SKM-1 treated with dmso at 0.1 percent for 144 hours (cell line): ENCODE measurements at regions not wholly inside any gene's neighbourhood (a gene's known extent, or its start where the extent isn't known, plus 50 kb on each side); places are given as distances from the start of the nearest gene placed in this dataset.
"Not testable (repeated sequence)": the region's sequence is repeated elsewhere in the genome, so short reads cannot be mapped to it uniquely, and the experiment has no call there.

Experiments
- DNase-seq: peaks from one replicate; lab custom pipeline; 2025; ENCODE audit not compliant: unreplicated experiment; lab: John Stamatoyannopoulos, UW

DNA sequence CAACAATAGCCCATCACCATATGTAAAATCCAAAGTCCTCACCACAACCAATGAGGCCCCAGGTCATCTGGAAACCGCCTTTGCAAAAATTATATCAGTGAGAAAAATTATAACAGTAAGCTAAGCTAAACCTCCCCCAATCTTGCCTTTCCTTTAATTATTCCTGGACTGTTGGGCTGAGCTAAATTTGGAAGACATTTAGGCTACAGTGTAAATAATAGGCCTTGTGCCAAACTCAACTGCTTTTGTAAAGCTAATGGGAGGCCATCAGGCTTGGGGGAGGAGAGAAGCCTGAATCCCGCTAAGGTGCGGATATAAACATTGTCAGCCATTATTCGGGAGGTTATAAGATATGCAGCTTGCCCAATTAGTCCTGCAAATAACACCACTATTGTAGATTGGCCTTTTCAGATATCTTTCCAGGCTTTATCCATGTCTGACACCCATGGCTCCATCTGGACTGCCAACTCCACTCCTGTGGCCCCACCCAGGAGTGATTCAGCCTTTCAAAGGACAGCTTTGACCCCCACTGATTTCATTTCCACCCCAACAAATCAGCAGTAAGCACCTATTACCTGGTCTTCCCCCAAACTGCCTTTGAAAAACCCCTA is 53.0 kb upstream of the CA12 start:
- DNase-seq: no peak

GRCh38 chr15:63435204-63435820 is 53.7 kb upstream of the CA12 start:
- DNase-seq: no peak

GRCh38 chr15:63436341-63436740 is 54.7 kb upstream of the CA12 start:
- DNase-seq: no peak

- DNase-seq: no peak
Observed at GRCh38 chr15:63436872-63437375, 55.3 kb upstream of the CA12 start.

GRCh38 chr15:63439536-63440264 is 58.1 kb upstream of the CA12 start:
- no peak for DNase-seq

GRCh38 chr15:63440265-63440648 is 58.6 kb upstream of the CA12 start:
- no peak for DNase-seq

GRCh38 chr15:63440756-63441155 is 59.1 kb upstream of the CA12 start:
- DNase-seq: no peak

DNA sequence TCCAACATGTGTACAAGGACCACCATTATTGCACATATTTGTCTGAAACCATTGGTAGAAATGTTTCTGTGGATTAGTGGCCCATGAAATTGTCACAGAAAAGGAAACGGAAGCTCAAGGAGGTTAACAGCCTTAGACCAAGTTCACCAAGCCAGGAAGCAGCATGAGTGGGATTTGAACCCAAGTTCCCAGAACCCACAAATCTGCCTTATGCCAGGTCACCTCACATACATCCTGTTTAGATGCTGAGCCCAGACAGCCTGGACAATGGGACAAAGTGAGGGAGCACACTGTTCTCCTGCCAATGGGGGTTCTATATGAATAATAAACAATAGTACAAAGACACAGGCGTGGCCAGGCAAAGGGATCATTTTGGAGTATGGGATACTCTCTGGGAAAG is 59.6 kb upstream of the CA12 start:
- DNase-seq: no peak

GRCh38 chr15:63442080-63442479 is 60.4 kb upstream of the CA12 start:
- no peak for DNase-seq

DNA sequence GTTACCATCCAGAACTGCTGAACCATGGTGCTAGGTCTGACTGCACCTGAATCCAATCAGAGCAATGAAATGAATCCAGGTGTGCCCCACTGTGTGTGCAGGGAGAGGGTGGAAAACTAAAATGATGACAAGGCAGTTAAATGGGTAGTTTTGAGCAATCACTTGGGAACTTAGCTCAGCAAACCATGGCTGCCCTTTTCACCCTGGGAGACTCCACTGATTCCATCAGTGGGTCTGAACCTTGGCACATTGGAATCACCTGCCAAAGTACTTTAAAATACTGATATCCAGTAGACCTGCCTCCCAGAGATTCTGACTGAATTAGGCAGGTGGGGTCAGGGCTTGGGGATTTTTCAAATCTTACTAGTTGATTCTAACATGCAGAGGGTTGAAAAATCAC is 59.8 kb upstream of the USP3 start:
- no peak for DNase-seq

GRCh38 chr15:63446255-63446654 is 58.1 kb upstream of the USP3 start:
- no peak for DNase-seq

DNA sequence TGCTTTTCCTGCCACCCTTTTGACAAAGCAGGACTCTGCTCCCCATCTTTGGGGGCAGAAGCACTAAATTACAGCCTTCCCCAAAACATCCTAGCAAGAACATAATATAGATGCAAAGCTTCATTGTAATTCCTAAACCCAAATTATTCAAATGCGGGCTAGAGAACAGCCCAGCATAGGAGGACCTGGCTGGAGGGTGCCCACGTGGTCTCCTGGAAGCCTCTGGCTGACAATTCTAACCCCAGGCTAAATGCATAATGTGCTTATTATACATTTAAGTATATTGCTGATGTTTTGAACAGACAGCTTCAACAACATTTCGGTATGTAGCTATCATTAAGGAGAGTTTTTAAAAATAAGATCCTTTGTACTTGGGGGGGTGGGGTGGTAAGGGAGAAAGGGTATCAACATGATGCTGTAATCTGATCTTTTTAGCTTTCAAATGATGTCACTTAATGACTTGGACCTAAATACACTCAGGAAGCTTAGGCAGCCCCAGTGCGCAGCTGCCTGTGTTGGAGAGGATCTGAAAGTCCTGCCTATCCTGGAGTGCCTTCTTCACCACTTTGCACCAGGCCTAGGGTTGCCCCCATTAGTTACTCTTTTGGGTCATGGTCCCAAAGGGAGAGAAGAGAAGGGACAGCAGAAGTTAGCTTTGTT is 57.2 kb upstream of the USP3 start:
- no peak for DNase-seq

GRCh38 chr15:63448266-63448665 is 56.1 kb upstream of the USP3 start:
- DNase-seq: peak; percentile 89

DNA sequence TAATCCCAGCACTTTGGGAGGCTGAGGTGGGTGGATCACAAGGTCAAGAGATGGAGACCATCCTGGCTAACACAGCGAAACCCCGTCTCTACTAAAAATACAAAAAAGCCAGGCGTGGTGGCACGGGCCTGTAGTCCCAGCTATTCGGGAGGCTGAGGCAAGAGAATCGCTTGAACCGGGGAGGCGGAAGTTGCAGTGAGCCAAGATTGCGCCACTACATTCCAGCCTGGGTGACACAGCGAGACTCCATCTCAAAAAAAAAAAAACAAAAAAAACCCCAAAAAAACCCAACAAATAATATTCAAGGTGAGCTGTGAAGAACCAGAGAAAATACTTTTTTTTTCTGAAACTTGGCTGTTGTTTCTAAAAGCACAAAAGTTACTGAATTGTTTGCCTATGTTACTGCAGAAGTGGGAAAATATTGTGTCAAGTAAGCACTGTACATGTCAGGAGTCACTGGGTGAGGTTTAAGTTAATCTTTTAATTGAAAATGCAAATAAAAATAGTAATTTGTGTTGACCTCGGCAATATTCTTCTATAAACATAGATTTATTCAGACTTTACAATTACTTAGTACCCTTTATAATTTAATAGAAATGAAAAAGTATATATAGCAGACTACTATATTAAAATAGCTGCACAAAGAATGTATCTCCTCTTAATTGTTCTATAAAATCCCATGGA is 55.4 kb upstream of the USP3 start:
- not testable (repeated sequence) for DNase-seq

GRCh38 chr15:63449731-63450130 is 54.7 kb upstream of the USP3 start:
- DNase-seq: no peak

DNA sequence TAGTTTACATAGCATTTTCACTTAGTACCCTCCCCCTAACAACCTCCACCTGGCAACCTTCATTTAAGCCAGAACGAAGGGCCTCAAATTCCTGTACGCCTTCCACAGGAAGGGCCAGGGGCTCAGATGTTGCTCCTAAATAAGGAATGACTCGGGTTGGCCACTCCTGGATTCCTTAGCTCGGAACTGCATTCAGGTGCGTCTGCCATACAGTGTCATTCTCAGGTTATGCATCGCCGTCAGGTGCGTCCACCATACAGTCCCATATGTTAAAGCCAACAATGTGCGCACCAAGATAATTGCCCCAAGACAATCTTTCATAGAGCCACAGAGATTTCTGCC is 53.5 kb upstream of the USP3 start:
- no peak for DNase-seq

DNA sequence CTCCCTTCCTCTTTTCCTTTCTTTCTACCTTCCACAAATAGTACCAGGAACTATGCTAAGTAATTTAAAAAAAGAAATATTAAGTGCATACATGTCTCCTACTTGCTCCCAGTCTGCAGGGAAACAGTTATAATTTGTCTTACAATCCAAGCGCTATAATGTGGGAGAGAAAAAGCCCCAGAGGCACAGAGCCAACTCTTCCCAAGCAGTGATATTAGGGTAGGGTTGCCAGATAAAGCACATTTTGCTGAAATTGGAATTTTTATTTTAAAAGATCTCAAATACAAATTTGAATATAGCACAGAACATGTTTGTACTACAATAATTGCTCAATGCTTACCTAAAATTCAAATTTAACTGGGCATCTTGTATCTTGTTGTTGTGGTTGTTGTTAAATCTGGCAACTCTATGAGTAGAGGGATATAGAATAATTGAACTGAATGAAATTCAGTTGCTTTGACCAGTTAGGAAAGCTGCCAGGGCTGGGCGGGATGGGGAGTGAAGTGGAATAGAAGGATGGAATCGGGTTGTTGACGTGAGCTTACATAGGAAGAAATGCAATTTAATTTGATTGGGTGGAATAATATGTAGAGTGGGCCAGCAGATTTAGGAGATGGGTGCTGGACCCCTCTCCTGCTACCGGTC is 52.6 kb upstream of the USP3 start:
- DNase-seq: no peak

DNA sequence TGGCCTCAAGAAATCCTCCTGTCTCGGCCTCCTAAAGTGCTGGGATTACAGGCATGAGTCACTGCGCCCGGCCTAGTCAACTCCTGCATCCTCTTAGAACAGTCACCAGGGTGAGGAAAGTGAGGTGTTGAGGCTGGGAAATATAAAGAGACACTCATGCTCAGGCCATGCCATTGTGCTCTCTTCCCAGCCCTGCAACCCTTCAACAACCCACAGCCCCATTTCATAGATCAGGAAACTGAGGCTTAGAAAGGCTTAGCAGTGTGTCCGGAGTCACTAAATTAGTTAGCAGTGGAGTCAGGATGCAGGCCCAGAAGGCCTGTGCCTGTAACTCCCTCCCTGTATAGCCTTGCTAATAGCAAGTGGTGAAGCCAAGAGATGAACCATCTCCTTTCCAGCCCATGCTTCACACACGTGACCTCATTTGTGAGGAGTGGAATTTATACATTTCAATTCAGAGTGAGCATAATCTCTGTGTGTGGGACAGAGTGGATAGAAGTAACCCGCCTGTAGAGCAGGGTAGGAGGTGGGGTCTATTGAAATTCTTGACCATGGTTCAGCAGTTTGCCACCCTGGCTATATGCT is 51.7 kb upstream of the USP3 start:
- DNase-seq: no peak

GRCh38 chr15:63453186-63453905 is 51.0 kb upstream of the USP3 start:
- DNase-seq: no peak
